Hepatocyte (in vitro differentiated cells): ENCODE measurements at regions not wholly inside any gene's neighbourhood (a gene's known extent, or its start where the extent isn't known, plus 50 kb on each side); places are given as distances from the start of the nearest gene placed in this dataset.
"Not testable (repeated sequence)": the region's sequence is repeated elsewhere in the genome, so short reads cannot be mapped to it uniquely, and the experiment has no call there.

Experiments
- DNase-seq: peaks from one replicate; pipeline ENCODE4 v3.0.0-alpha.2; 2016; ENCODE audit warnings: low spot score
- H2AFZ ChIP-seq: fragments of 200-600 bp; sonication (generic); 2 replicates; pipeline ENCODE4 v1.6.0; 2016; ENCODE audit warnings: antibody characterized with exemption, mild to moderate bottlenecking
- H3K27ac ChIP-seq: fragments of 200-600 bp; sonication (generic); 2 replicates; pipeline ENCODE4 v1.5.1; 2016; ENCODE audit warnings: mild to moderate bottlenecking
- H3K27me3 ChIP-seq: fragments of 200-600 bp; sonication (generic); 2 replicates; pipeline ENCODE4 v1.6.1; 2016
- H3K36me3 ChIP-seq: fragments of 200-600 bp; sonication (generic); replicated peaks from 2 replicates; pipeline ENCODE4 v1.5.1; 2016; ENCODE audit warnings: low read depth; ENCODE audit not compliant: insufficient read depth
- H3K4me1 ChIP-seq: fragments of 200-600 bp; sonication (generic); 2 replicates; pipeline ENCODE4 v1.5.1; 2016; ENCODE audit warnings: mild to moderate bottlenecking, moderate library complexity; ENCODE audit not compliant: insufficient read depth
- H3K4me2 ChIP-seq: fragments of 200-600 bp; sonication (generic); 2 replicates; pipeline ENCODE4 v1.6.0; 2016
- H3K4me3 ChIP-seq: fragments of 200-600 bp; sonication (generic); 2 replicates; pipeline ENCODE4 v1.5.1; 2016; ENCODE audit warnings: mild to moderate bottlenecking
- H3K79me2 ChIP-seq: fragments of 200-600 bp; sonication (generic); 2 replicates; pipeline ENCODE4 v1.6.0; 2017; ENCODE audit warnings: mild to moderate bottlenecking
- H3K9me2 ChIP-seq: fragments of 200-600 bp; sonication (generic); replicated peaks from 2 replicates; pipeline ENCODE4 v1.6.0; 2017; ENCODE audit warnings: mild to moderate bottlenecking; ENCODE audit not compliant: insufficient read depth
- H3K9me3 ChIP-seq: fragments of 200-600 bp; sonication (generic); 2 replicates; pipeline ENCODE4 v1.5.1; 2016; ENCODE audit warnings: low read depth, mild to moderate bottlenecking
- H4K20me1 ChIP-seq: fragments of 200-600 bp; sonication (generic); 2 replicates; pipeline ENCODE4 v1.6.0; 2016; ENCODE audit warnings: mild to moderate bottlenecking; ENCODE audit not compliant: insufficient read depth, poor library complexity, severe bottlenecking
- CTCF ChIP-seq: fragments of 200-600 bp; sonication (generic); IDR thresholded peaks from 2 replicates; pipeline ENCODE4 v1.5.1; 2016; ENCODE audit warnings: antibody characterized with exemption, mild to moderate bottlenecking; ENCODE audit not compliant: poor library complexity
- EZH2 ChIP-seq: fragments of 200-600 bp; sonication (generic); IDR thresholded peaks from 2 replicates; pipeline ENCODE4 v1.6.1; 2016; ENCODE audit warnings: antibody characterized with exemption, mild to moderate bottlenecking, borderline replicate concordance
- EZH2phosphoT487 ChIP-seq: fragments of 200-600 bp; sonication (generic); IDR thresholded peaks from one replicate; pipeline ENCODE4 v1.6.1; 2018; ENCODE audit warnings: antibody characterized with exemption, mild to moderate bottlenecking, low read depth, moderate library complexity; ENCODE audit not compliant: unreplicated experiment, severe bottlenecking
- WGBS: methylation state at CpG from one replicate; pipeline ENCODE4 v1.1.6; 2016; ENCODE audit warnings: low lambda C conversion rate; ENCODE audit errors: missing lambda C conversion rate; 5-methylcytosine and 5-hydroxymethylcytosine counted together

DNA sequence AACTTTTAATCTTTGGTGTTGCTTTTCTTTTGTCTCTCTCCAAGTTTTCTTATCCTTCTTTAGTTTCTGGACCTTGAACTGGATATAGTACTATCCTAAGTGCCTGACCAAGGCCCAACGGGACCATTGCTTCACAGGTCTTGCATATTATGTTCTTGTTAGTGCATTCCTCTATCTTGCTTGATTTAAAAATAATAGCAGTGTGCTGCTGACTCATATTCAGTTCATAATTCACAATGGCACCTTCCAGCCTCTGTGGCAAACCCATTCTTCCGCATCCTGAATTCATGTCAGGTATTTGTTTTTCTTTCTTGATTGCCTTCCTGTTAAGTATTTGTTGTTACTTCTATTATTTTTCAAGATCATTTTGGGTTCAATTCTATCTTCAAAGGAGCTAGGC is 197.1 kb upstream of the GIMD1 start:
- H3K9me3 ChIP-seq: no peaks in the 10 kb centered on the region
- H2AFZ ChIP-seq: no peak overlapping the region
- no peaks in the 10 kb centered on the region for H3K36me3 ChIP-seq
- no peaks in the 10 kb centered on the region for H3K9me2 ChIP-seq
- WGBS: 90% methylated on average over 2 of the region's 2 CpGs
- TF ChIP-seq EZH2phosphoT487 (no peak), EZH2 (no peak), CTCF (no peak)
- no peak overlapping the region for H3K27ac ChIP-seq
- H3K27me3 ChIP-seq: no peaks in the 10 kb centered on the region
- no peaks in the 10 kb centered on the region for H3K4me1 ChIP-seq
- no peak overlapping the region for H3K4me2 ChIP-seq
- H3K79me2 ChIP-seq: no peaks in the 10 kb centered on the region
- no peaks in the 10 kb centered on the region for H4K20me1 ChIP-seq
- H3K4me3 ChIP-seq: no peak overlapping the region
- no peak for DNase-seq

- H3K27me3 ChIP-seq, DNase-seq, H4K20me1 ChIP-seq, H3K4me2 ChIP-seq, H3K9me2 ChIP-seq, H3K9me3 ChIP-seq, H3K36me3 ChIP-seq, H3K79me2 ChIP-seq, H2AFZ ChIP-seq, H3K27ac ChIP-seq, H3K4me3 ChIP-seq, H3K4me1 ChIP-seq: not testable (repeated sequence)
- 87% methylated on average over 10 of the region's 11 CpGs for WGBS
These were observed 195.1 kb upstream of the GIMD1 start for GRCh38 chr4:106563637-106564036.

DNA sequence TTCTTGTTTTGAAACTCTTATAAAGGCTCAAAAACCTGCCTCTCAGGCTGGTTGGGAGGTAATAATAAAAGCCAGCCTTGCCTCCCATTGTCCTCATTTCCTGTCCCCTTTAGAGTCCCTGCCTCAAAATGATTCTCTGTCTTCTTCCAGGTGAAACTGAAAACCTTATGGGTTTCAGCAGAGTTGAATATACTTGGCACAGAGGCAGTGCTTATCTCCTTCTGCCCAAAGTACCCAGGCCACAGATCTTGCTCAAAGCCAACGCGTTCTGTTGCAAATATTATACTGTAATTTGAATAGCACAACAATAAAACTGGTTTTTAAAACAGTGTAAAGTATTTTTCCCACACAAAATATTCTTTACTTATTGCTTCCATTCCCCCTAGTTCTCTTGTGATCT is 183.1 kb upstream of the GIMD1 start:
- Histone ChIP-seq H3K36me3 (no peaks in the 10 kb centered on the region), H3K4me1 (no peaks in the 10 kb centered on the region), H3K27me3 (no peaks in the 10 kb centered on the region), H3K4me3 (no peak overlapping the region), H3K79me2 (no peaks in the 10 kb centered on the region), H3K27ac (no peak overlapping the region), H4K20me1 (no peaks in the 10 kb centered on the region), H3K9me2 (no peaks in the 10 kb centered on the region), H3K9me3 (no peaks in the 10 kb centered on the region), H2AFZ (no peak overlapping the region), H3K4me2 (no peak overlapping the region)
- DNase-seq: no peak
- 98% methylated on average over 2 of the region's 2 CpGs for WGBS
- TF ChIP-seq CTCF (no peak), EZH2phosphoT487 (no peak), EZH2 (no peak)

DNA sequence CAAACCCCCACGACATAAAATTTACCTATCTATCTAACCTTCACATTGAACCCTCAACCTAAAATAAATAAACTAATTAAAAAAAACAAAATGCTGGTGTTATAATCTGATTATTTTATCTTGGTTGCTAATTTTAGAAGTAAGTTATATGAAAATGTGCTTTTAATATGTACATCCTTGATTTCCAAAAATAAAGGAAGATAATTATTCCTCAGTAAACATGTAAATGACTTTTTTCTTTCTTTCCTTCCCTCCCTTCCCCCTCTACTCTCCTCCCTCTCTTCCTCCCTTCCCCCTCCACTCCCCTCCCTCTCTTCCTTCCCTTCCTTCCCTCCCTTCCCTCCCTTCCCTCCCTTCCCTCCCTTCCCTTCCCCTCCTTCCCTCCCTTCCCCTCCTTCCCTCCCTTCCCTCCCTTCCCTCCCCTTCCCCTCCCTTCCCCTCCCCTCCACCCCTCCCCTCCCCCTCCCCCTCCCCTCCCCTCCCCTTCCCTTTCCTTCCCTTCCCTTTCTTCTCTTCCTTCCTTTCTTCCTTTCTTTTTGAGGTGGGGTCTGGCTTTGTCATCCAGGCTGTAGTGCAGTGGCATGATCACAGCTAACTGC is 180.0 kb upstream of the GIMD1 start:
- WGBS: 89% methylated on average over 1 of the region's 1 CpG

More for the DNA sequence above, 180.0 kb upstream of the GIMD1 start:
- H3K79me2 ChIP-seq: no peaks in the 10 kb centered on the region
- no peaks in the 10 kb centered on the region for H4K20me1 ChIP-seq
- H3K4me1 ChIP-seq: no peaks in the 10 kb centered on the region
- no peak overlapping the region for H2AFZ ChIP-seq
- no peaks in the 10 kb centered on the region for H3K36me3 ChIP-seq
- no peak for TF ChIP-seq EZH2
- no peak for TF ChIP-seq EZH2phosphoT487
- TF ChIP-seq CTCF: no peak
- H3K4me3 ChIP-seq: no peak overlapping the region
- no peaks in the 10 kb centered on the region for H3K9me3 ChIP-seq
- no peaks in the 10 kb centered on the region for H3K9me2 ChIP-seq
- H3K27ac ChIP-seq: no peak overlapping the region
- no peaks in the 10 kb centered on the region for H3K27me3 ChIP-seq
- no peak overlapping the region for H3K4me2 ChIP-seq
- no peak for DNase-seq
